Liver (tissue), 8 donors: ENCODE measurements at regions not wholly inside any gene's neighbourhood (a gene's known extent, or its start where the extent isn't known, plus 50 kb on each side); places are given as distances from the start of the nearest gene placed in this dataset.

Source experiments
- DNase-seq: peaks from one replicate; pipeline ENCODE4 v3.0.0-alpha.2; 2017; ENCODE audit warnings: low spot score
- H3K27ac ChIP-seq, 2 donors: one replicate each; pipeline ENCODE4 v1.7.0; 2013; ENCODE audit warnings: inconsistent platforms in 2 of 2, low read length in 2 of 2, control low read depth in 1 of 2, low read depth in 1 of 2, mild to moderate bottlenecking in 1 of 2
- H3K27me3 ChIP-seq, 4 donors: one replicate each; pipeline versions ENCODE4 v1.6.1 to v1.7.0; 2013; ENCODE audit warnings: low read length in 3 of 4, inconsistent platforms in 1 of 4, mild to moderate bottlenecking in 1 of 4, moderate library complexity in 1 of 4; ENCODE audit not compliant: control insufficient read depth in 4 of 4, insufficient read depth in 4 of 4
- H3K36me3 ChIP-seq, 4 donors: one replicate each; pipeline versions ENCODE4 v1.6.1 to v1.7.0; 2013; ENCODE audit warnings: low read length in 3 of 4, mild to moderate bottlenecking in 3 of 4, low read depth in 1 of 4, moderate library complexity in 1 of 4; ENCODE audit not compliant: control insufficient read depth in 4 of 4, insufficient read depth in 3 of 4
- H3K4me1 ChIP-seq, 4 donors: one replicate each; pipeline versions ENCODE4 v1.6.1 to v1.7.0; 2013; ENCODE audit warnings: low read length in 3 of 4, mild to moderate bottlenecking in 3 of 4, moderate library complexity in 1 of 4; ENCODE audit not compliant: control insufficient read depth in 4 of 4, insufficient read depth in 4 of 4
- H3K4me3 ChIP-seq, 3 donors: one replicate each; pipeline versions ENCODE4 v1.6.1 to v1.7.0; 2013; ENCODE audit warnings: low read length in 3 of 3, control low read depth in 1 of 3, low read depth in 1 of 3, mild to moderate bottlenecking in 1 of 3
- H3K9ac ChIP-seq, 2 donors: one replicate each; pipeline ENCODE4 v1.7.0; 2013; ENCODE audit warnings: low read length in 2 of 2, mild to moderate bottlenecking in 2 of 2, moderate library complexity in 2 of 2, control low read depth in 1 of 2, low read depth in 1 of 2
- H3K9me3 ChIP-seq, 4 donors: one replicate each; pipeline versions ENCODE4 v1.6.1 to v1.7.0; 2013; ENCODE audit warnings: low read length in 3 of 4; ENCODE audit not compliant: control insufficient read depth in 4 of 4
- ATF3 ChIP-seq: IDR thresholded peaks from 2 replicates; pipeline ENCODE4 v1.6.1; 2016; ENCODE audit warnings: antibody characterized with exemption
- EGR1 ChIP-seq, 2 donors: IDR thresholded peaks; 2 replicates each; pipeline ENCODE4 v1.6.1; 2016 to 2018; ENCODE audit warnings: antibody characterized with exemption in 2 of 2, low read depth in 2 of 2
- FOXA1 ChIP-seq: IDR thresholded peaks from 2 replicates; pipeline ENCODE4 v1.6.1; 2016; ENCODE audit warnings: antibody characterized with exemption
- FOXA2 ChIP-seq: IDR thresholded peaks from 2 replicates; pipeline ENCODE4 v1.6.1; 2016; ENCODE audit warnings: antibody characterized with exemption
- GABPA ChIP-seq, 2 donors: IDR thresholded peaks in 1 of 2; conservative IDR thresholded peaks in 1 of 2; 2 replicates each; pipeline ENCODE4 v1.6.1; 2016; ENCODE audit warnings: antibody characterized with exemption in 2 of 2, mild to moderate bottlenecking in 1 of 2, moderate library complexity in 1 of 2
- HNF4A ChIP-seq, 2 donors: conservative IDR thresholded peaks; 2 replicates each; pipeline ENCODE4 v1.6.1; 2016; ENCODE audit warnings: antibody characterized with exemption in 2 of 2, mild to moderate bottlenecking in 2 of 2
- HNF4G ChIP-seq: IDR thresholded peaks from 2 replicates; pipeline ENCODE4 v1.6.1; 2016; ENCODE audit warnings: antibody characterized with exemption
- JUND ChIP-seq, 2 donors: IDR thresholded peaks; 2 replicates each; pipeline ENCODE4 v1.6.1; 2016; ENCODE audit warnings: antibody characterized with exemption in 2 of 2
- NR2F2 ChIP-seq: IDR thresholded peaks from 2 replicates; pipeline ENCODE4 v1.6.1; 2016; ENCODE audit warnings: antibody characterized with exemption
- RAD21 ChIP-seq, 2 donors: IDR thresholded peaks; 2 replicates each; pipeline ENCODE4 v1.6.1; 2016; ENCODE audit warnings: antibody characterized with exemption in 2 of 2, mild to moderate bottlenecking in 2 of 2
- REST ChIP-seq: IDR thresholded peaks from 2 replicates; pipeline ENCODE4 v1.6.1; 2016; ENCODE audit warnings: antibody characterized with exemption, mild to moderate bottlenecking
- RXRA ChIP-seq, 2 donors: IDR thresholded peaks; 2 replicates each; pipeline ENCODE4 v1.6.1; 2017 to 2018; ENCODE audit warnings: antibody characterized with exemption in 2 of 2, mild to moderate bottlenecking in 1 of 2
- SP1 ChIP-seq: IDR thresholded peaks from 2 replicates; pipeline ENCODE4 v1.6.1; 2018; ENCODE audit warnings: antibody characterized with exemption, mild to moderate bottlenecking
- TAF1 ChIP-seq: conservative IDR thresholded peaks from 2 replicates; pipeline ENCODE4 v1.6.1; 2016; ENCODE audit warnings: antibody characterized with exemption, mild to moderate bottlenecking
- YY1 ChIP-seq: IDR thresholded peaks from 2 replicates; pipeline ENCODE4 v1.6.1; 2016; ENCODE audit warnings: antibody characterized with exemption, mild to moderate bottlenecking
- WGBS: extraction: QIAGEN DNeasy Blood & Tissue Kit; methylation state at CpG from one replicate; pipeline ENCODE4 v1.1.7; 2013; 5-methylcytosine and 5-hydroxymethylcytosine counted together
- TF ChIP-seq, protein P1 (sequence below): IDR thresholded peaks from 2 replicates; pipeline ENCODE4 v1.6.1; 2016; ENCODE audit warnings: antibody characterized with exemption
- TF ChIP-seq, protein P2 (sequence below): IDR thresholded peaks from 2 replicates; pipeline ENCODE4 v1.6.1; 2016; ENCODE audit warnings: antibody characterized with exemption
- TF ChIP-seq, protein P3 (sequence below): fragments of 150-350 bp; IDR thresholded peaks from 2 replicates; pipeline ENCODE4 v1.5.1; 2017; ENCODE audit warnings: improper control_type of control experiment, low read depth, low read length; ENCODE audit not compliant: missing input control
- donor health status: healthy.
- donor health status: healthy.
- donor health status: healthy.
- donor health status: healthy.
- donor health status: healthy.

GRCh38 chr10:3702056-3702546 lies 82.9 kb downstream of the KLF6 start:
- no peak overlapping the region for H3K27ac ChIP-seq
- H3K4me1 ChIP-seq: peaks cover 0 to 5% (median 2%) of the 10 kb centered on the region in 4 donors
- DNase-seq: no peak
- H3K9me3 ChIP-seq: no peaks in the 10 kb centered on the region
- no peak overlapping the region for H3K4me3 ChIP-seq
- no peak overlapping the region for H3K9ac ChIP-seq
- H3K27me3 ChIP-seq: no peaks in the 10 kb centered on the region
- TF ChIP-seq JUND (IDR thresholded peaks at IDR 0.05): no peak
- TF ChIP-seq, protein P1, sequence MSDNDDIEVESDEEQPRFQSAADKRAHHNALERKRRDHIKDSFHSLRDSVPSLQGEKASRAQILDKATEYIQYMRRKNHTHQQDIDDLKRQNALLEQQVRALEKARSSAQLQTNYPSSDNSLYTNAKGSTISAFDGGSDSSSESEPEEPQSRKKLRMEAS: no peak
- no peak for TF ChIP-seq FOXA2
- TF ChIP-seq ATF3: no peak
- TF ChIP-seq TAF1: no peak
- no peak for TF ChIP-seq RAD21 (IDR thresholded peaks at IDR 0.05)
- TF ChIP-seq GABPA (IDR thresholded peaks at IDR 0.05 in 1 of 2, conservative IDR thresholded peaks at IDR 0.05 in 1 of 2): no peak
- TF ChIP-seq REST: no peak
- TF ChIP-seq, protein P2, sequence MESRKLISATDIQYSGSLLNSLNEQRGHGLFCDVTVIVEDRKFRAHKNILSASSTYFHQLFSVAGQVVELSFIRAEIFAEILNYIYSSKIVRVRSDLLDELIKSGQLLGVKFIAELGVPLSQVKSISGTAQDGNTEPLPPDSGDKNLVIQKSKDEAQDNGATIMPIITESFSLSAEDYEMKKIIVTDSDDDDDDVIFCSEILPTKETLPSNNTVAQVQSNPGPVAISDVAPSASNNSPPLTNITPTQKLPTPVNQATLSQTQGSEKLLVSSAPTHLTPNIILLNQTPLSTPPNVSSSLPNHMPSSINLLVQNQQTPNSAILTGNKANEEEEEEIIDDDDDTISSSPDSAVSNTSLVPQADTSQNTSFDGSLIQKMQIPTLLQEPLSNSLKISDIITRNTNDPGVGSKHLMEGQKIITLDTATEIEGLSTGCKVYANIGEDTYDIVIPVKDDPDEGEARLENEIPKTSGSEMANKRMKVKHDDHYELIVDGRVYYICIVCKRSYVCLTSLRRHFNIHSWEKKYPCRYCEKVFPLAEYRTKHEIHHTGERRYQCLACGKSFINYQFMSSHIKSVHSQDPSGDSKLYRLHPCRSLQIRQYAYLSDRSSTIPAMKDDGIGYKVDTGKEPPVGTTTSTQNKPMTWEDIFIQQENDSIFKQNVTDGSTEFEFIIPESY: no peak
- no peak for TF ChIP-seq YY1
- TF ChIP-seq HNF4G: no peak
- no peak for TF ChIP-seq HNF4A (conservative IDR thresholded peaks at IDR 0.05)
- no peak for TF ChIP-seq NR2F2
- no peak for TF ChIP-seq SP1
- TF ChIP-seq RXRA (IDR thresholded peaks at IDR 0.05): no peak
- TF ChIP-seq, protein P3, sequence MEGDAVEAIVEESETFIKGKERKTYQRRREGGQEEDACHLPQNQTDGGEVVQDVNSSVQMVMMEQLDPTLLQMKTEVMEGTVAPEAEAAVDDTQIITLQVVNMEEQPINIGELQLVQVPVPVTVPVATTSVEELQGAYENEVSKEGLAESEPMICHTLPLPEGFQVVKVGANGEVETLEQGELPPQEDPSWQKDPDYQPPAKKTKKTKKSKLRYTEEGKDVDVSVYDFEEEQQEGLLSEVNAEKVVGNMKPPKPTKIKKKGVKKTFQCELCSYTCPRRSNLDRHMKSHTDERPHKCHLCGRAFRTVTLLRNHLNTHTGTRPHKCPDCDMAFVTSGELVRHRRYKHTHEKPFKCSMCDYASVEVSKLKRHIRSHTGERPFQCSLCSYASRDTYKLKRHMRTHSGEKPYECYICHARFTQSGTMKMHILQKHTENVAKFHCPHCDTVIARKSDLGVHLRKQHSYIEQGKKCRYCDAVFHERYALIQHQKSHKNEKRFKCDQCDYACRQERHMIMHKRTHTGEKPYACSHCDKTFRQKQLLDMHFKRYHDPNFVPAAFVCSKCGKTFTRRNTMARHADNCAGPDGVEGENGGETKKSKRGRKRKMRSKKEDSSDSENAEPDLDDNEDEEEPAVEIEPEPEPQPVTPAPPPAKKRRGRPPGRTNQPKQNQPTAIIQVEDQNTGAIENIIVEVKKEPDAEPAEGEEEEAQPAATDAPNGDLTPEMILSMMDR: no peak
- no peak for TF ChIP-seq EGR1 (IDR thresholded peaks at IDR 0.05; ENCODE audit: low read depth in 2 of 2)
- TF ChIP-seq FOXA1: no peak
- H3K36me3 ChIP-seq: no peaks in the 10 kb centered on the region
- 83% methylated on average over 11 of the region's 11 CpGs for WGBS
